ENCODE measurements at regions not wholly inside any gene's neighbourhood (a gene's known extent, or its start where the extent isn't known, plus 50 kb on each side); places are given as distances from the start of the nearest gene placed in this dataset.

DNA sequence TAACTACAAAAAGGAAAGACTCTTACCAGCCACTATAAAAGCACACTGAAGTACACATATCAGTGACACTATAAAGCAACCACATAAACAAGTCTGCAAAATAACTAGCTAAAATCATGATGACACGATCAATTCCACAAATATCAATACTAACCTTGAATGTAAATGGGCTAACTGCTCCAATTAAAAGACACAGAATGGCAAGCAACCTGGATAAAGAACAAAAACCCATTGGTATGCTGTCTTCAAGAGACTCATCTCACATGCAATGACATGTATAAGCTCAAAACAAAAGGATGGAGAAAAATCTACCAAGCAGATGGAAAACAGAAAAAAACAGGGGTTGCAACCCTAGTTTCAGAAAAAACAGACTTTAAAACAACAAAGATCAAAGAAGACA lies 59.7 kb upstream of the LYPLAL1 start:
- no peak for DNase-seq

DNA sequence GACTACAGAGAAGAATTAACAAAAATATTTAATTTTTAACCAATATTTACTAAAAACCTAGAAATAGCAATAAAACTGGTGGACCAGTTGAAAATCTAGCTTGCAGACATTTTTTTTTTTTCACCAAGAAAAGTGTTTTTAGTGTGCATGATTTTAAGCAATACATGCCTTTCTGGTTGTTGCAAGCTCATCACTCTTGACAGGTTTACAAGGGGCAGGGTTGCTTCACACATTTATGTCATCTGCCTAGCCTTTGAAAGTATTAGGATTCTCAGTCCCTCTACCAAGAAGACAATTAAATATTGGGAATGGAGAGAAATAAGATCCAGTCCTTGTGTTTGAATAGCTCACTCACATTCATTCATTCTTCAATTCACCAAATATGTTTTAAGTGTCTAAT lies 53.8 kb upstream of the LYPLAL1 start:
- no peak for DNase-seq

DNA sequence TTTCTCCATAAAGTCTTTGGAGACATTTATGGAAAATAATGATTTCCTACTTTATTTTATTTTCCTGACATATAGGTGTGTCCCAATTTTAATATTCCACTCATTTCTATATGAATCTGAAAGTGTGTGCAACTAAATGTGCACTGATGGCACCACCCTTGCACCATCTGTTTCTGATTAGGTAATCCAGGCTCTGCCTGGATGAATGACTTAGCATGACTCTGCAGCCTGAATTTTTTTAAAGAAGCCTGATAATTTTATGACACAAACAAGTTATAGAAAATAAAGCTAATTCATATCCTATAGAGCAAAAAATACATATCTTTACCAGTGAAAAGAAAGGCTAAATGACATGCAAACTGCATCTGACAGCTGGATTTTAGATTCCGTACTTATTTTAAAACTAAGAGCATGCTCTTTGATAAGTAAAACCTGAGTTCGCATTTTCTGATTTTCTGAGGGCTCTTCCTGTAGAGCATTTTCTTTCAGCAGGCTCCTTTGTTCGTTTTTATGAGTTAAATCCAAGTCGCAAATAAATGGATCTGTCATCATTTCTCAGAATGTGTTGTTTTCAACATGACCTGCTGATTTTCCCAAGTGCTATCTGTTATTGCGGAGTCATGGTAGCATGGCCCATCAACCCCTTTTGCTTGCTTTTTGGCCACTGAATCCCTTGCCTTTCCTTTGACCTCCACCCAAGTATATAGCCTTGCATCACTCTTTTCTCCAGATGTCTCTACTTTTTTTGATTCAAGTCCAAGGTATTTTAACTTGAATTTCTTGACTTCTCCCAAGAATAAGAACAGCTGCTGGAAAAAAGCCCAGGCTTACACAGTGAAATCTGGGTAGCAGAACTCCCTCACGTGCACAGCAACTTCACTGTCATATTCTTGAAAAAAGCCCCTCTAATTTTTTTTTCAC lies 52.8 kb upstream of the LYPLAL1 start:
- no peak for DNase-seq

DNA sequence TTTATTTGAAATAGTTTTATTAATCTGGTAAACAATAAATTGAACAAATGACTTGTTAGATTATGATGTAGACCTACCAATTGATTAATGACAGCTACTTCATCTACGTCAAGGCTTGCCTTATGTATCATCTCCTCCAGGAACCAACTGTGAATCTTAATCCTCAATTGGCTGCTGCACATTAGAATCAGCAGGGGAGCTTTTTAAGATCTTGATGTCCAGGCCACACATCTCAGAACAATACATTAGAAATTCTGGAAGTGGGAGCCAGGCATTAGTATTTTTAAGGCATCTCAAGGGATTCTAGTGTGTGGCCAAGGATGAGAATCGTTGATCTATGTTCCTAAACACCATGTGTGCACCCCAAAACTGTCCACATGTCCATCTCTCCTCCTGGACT lies 52.0 kb upstream of the LYPLAL1 start:
- DNase-seq: no peak

DNA sequence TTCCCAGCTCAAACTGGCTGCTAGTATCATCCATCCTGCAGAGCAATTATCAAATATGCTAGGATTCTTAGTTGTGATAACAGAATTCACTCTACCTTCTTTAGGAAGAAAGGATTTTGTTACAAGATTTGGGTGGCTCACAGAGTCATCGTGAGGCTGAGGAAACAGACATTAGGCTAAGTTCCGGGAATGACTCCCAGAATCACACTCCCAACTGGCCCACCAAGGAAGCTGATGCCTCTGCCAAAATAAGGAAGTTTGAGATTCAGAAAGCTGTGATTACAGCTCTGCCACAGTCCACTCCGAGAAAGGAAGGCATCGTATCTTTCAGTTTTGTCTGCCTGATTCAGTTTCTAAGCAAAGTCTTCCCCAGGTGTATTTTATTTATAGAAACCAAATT lies 50.6 kb upstream of the LYPLAL1 start:
- no peak for DNase-seq

All from NCI-H1048 (cell line).